ENCODE measurements at regions not wholly inside any gene's neighbourhood (a gene's known extent, or its start where the extent isn't known, plus 50 kb on each side); places are given as distances from the start of the nearest gene placed in this dataset.
"Not testable (repeated sequence)": the region's sequence is repeated elsewhere in the genome, so short reads cannot be mapped to it uniquely, and the experiment has no call there.

GRCh38 chr20:5452691-5453090, 135.9 kb upstream of the PROKR2 start:
- not testable (repeated sequence) for DNase-seq

GRCh38 chr20:5452286-5452685, 135.5 kb upstream of the PROKR2 start:
- not testable (repeated sequence) for DNase-seq

- DNase-seq = no peak
These were observed 135.0 kb upstream of the PROKR2 start for GRCh38 chr20:5451643-5452210.

- DNase-seq = peak; percentile 42
These were observed 131.8 kb upstream of the PROKR2 start for GRCh38 chr20:5448449-5449118.

- DNase-seq = no peak
These were observed 130.4 kb upstream of the PROKR2 start for GRCh38 chr20:5447188-5447587.

GRCh38 chr20:5445611-5446010, 128.9 kb upstream of the PROKR2 start:
- DNase-seq = no peak

- DNase-seq = no peak
These were observed 125.3 kb upstream of the PROKR2 start for GRCh38 chr20:5442101-5442500.

GRCh38 chr20:5434116-5434515, 117.4 kb upstream of the PROKR2 start:
- no peak for DNase-seq

GRCh38 chr20:5433352-5433751, 116.6 kb upstream of the PROKR2 start:
- DNase-seq = no peak

GRCh38 chr20:5432030-5432429, 115.3 kb upstream of the PROKR2 start:
- no peak for DNase-seq

- no peak for DNase-seq
These were observed 113.9 kb upstream of the PROKR2 start for GRCh38 chr20:5430670-5431069.

- DNase-seq = no peak
These were observed 109.3 kb upstream of the PROKR2 start for GRCh38 chr20:5426026-5426425.

- peak; percentile 4 for DNase-seq
These were observed 99.3 kb upstream of the PROKR2 start for GRCh38 chr20:5416086-5416485.

- DNase-seq = no peak
These were observed 96.6 kb upstream of the PROKR2 start for GRCh38 chr20:5413394-5413793.

- no peak for DNase-seq
These were observed 93.7 kb upstream of the PROKR2 start for GRCh38 chr20:5410470-5410869.

GRCh38 chr20:5402903-5403531, 86.3 kb upstream of the PROKR2 start:
- DNase-seq = peak; percentile 39

GRCh38 chr20:5401277-5401875, 84.6 kb upstream of the PROKR2 start:
- DNase-seq = no peak

- no peak for DNase-seq
These were observed 83.5 kb upstream of the PROKR2 start for GRCh38 chr20:5400164-5400762.

- DNase-seq = no peak
These were observed 80.6 kb upstream of the PROKR2 start for GRCh38 chr20:5397393-5397792.

- DNase-seq = no peak
These were observed 79.4 kb upstream of the PROKR2 start for GRCh38 chr20:5395932-5396727.

- peak; percentile 80 for DNase-seq
These were observed 76.6 kb upstream of the PROKR2 start for GRCh38 chr20:5393218-5393870.

GRCh38 chr20:5390720-5391119, 74.0 kb upstream of the PROKR2 start:
- DNase-seq = no peak

All from NCI-H2171 treated with DMSO at 0.1 percent for 48 hours (cell line).